ENCODE measurements at regions not wholly inside any gene's neighbourhood (a gene's known extent, or its start where the extent isn't known, plus 50 kb on each side); places are given as distances from the start of the nearest gene placed in this dataset.
"Not testable (repeated sequence)": the region's sequence is repeated elsewhere in the genome, so short reads cannot be mapped to it uniquely, and the experiment has no call there.

DNA sequence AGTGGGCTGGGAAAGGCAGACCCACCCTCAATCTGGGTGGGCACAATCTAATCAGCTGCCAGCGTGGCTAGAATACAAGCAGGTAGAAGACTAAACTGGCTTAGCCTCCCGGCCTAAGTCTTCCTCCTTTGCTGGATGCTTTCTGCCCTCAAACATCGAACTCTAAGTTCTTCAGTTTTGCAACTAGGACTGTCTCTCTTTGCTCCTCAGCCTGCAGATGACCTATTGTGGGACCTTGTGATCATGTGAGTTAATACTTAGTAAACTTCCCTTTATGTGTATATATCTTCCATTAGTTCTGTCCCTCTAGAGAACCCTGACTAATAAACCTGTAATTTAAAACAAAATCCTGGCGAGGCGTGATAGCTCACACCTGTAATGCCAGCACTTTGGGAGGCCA, 51.8 kb upstream of the SLC39A8 start:
- DNase-seq = not testable (repeated sequence)

DNA sequence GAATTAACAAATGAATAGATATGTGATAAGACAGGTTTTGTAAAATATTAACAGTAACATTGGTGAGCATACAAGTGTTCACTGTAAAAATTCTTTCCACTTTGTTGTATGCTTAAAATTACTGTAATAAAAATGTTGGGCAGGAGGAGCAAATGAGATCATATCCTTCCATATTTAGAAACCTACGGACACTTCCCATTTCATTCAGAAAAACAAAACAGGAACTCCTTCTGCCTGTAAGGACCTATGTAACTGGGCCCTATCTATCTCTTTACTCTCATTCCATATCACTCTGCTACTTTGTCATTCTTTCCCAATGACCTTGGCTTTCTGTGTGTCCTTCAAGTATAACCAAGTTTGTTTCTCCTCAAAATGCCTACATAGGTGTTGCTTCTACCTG, 53.7 kb upstream of the SLC39A8 start:
- no peak for DNase-seq

DNA sequence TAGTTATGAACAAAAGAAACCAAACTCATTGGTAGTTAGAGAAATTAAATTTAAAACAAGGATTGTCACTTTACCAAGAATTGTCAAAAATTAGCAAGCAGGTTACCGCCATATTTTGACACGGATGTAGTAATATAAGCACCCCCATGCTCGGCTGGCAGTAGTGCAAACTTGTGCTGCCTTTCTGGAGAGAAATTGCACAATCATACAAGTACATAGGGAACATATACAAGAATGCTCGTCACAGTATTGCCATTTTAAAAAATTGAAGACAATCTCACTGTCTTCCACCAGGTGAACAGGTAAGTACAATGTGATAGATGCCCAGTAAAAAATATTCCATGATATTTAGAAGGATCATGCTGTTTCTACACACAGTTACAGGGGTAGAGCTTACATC, 55.6 kb upstream of the SLC39A8 start:
- DNase-seq = no peak

DNA sequence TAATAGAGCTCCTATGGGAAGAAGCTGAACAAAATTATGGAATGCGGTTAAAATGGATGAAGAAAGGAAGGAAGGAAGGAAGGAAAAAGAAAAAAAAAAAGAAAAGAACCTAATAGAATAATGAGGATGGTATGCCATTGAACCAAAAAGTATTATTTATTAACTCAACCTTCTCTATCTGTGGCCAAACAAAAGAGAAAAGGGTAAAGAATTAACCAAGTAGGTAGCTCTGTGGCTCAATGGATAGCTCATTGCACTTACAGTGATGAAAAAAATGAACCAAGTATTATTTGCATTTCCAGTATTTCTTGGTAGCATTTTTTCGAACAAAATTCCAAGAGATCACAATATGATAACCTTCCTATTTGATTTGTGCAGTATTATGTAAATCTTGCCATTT, 56.9 kb upstream of the SLC39A8 start:
- DNase-seq = no peak

DNA sequence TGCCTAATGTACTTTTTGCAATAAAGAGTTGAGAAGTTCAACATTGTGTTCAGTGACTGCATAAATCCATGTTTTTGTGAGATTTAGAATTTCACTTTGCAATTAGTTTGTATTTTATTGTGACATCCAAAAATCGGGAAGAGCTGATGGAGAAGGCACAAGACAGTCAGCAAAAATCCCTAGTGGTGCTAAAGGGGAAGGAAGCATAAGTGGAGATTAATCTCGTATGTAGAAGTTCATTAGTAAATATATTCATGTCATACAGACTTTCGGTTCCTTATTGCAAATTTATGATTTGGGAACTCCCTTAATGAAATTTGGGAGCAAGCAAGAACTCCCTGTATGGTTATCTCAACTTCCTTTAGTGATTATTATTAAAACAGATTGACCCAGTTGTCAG, 57.8 kb upstream of the SLC39A8 start:
- DNase-seq = no peak

DNA sequence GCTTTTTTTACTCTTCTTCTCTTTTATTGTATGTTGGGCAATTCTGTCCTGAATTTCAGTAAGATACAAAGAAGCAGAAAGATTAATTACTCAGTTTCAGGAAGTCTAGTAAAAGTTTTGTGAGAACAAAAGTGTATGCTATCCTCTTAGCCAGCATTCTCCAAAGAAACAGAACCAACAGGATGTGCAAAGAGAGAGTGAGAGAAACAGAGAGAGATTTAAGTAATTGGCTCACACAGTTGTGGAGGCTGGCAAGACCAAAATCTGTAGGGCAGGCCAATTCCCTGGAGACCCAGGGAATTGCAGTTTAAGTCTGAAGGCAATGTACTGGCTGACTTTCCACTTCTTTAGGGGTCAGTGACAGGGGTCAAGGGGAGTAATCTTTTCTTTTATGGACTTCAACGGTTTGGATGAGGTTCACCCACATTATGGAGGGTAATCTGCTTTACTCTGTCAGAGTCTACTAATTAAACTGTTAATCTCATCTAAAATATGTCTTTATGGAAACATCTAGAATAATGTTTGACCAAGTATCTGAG, 59.2 kb upstream of the SLC39A8 start:
- DNase-seq = no peak

DNA sequence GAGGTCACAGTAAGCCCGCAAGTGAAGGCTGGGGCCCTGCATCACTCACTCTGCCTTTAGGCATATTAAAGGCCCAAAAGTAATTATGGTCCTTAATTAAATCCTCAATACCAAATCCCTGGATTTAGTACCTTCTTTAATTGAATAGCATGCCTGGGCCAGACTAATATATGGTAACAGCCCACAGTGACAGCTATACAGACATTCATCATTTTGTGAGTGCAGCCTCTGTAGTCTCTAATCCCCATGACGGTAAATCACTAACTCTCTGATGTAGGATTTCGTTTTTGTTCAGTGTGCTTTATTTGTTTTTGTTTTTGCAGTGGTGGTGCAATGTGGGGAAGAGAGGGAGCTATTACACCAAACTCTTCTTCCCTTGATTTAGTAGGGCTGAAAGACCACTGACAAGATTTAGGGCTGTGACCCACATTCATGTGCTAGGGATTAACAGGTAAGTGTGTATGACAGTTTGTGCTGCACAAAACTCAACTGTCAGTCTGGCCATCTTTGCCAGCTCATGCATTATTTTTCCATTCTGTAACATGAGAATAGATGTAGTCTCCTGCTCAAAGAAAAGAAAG, 60.6 kb upstream of the SLC39A8 start:
- DNase-seq = no peak

DNA sequence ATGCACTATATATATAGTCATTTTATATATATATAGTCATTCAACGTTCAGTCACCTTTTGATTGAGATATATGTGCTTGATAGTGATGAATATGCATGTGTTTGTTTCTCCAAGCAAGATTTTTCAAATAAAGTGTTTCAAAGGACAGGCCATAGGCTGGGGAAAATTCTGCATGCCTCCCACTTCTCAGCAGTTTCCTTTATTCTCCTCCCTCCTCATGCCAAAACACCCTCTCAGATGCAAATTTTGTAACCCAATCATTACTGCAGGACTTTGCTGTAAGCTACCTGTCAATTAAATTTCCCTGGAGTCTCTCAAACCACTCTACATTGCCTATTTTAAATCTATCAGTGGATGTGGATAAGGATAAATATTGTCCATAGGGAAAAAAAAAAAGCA, 65.6 kb upstream of the SLC39A8 start:
- not testable (repeated sequence) for DNase-seq

DNA sequence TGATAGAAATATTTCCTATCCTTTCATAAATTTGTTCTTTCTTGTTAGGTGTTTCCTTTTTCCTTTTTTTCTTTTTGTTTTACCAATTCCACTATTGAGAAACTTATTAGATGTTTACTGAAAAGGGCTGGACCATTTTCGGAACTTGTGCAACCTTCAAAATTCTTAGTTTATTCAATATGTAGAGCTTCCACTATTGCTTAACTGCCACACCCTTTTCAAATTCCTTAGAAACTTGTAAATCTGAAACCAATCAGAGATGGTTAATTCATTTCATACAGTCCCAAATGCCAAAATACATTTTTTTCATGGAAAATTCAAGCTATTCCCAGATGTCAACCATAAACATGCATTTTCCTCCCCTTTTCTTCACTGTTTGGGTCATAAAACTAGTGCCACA, 66.1 kb upstream of the SLC39A8 start:
- DNase-seq = no peak

DNA sequence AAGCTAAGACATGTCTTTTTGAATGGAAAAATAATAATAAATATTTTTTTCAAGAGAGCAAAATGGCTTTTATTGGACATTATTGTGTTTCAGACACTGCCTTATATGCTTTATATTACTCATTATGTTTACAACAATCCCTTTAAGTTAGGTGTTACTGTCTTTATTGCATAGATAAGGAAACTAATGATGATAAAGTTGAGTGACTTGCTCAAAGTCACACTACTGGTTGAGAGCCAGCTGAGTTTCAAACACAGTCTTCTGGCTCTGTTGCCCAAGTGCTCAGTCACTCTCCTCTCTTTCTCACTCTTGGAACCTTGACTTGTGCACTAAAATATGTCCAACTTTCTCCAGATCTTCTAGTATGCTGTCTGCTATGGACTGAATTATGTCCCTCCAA, 71.5 kb upstream of the SLC39A8 start:
- no peak for DNase-seq

DNA sequence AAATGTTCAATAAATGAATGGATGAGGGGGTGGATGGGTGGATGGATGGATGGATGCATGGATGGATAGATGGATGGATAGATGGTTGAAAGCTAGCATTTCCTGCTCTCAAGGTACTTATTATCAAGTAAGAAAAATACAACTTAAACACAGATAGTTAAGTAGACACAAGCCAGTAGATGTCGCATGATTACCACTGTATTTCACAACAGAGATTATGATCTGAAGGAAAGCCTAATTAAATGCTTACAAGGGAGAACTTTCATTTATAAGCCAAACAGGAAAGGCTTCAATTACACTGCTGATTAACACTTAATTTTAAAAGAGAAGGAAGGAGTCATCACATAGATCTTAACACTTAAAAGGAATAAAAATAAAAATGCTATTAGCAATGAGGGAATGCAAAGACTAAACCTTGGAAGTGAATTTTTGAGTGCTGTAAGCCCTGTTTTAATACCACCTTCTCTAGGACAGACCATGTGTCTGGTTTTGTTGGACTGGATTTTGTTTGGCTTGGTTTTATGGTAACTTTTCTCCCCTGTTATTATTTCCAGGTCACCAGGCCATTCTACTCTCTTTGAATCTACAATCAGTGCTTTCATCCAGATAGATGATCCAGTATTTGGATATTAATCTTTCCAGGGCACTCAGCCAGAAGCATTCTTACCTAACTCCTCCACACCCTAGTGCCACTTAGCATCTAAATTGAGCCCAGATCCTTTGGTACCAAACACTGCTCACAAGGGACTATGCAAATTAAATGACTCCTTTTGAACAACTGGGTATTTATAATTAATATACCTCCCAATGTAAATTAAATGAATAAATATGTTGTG, 75.5 kb upstream of the SLC39A8 start:
- DNase-seq = no peak

DNA sequence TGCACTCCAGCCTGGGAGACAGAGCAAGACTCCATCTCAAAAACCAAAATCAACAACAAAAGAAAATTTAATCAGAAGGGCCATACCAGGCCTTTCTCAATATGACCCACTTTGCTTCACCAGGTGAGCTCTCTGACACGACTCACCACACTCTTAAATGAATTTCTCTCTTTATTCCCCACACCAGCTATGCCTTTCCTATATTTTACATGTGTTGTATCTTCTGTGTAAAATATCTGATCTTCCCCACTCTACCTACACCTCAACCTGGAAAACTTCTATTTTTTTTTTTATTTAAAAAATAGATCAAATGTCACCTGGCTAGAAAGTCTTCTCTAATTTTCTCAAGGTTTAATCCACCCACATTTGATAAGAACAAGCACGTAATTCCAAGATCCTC, 77.6 kb upstream of the SLC39A8 start:
- no peak for DNase-seq

DNA sequence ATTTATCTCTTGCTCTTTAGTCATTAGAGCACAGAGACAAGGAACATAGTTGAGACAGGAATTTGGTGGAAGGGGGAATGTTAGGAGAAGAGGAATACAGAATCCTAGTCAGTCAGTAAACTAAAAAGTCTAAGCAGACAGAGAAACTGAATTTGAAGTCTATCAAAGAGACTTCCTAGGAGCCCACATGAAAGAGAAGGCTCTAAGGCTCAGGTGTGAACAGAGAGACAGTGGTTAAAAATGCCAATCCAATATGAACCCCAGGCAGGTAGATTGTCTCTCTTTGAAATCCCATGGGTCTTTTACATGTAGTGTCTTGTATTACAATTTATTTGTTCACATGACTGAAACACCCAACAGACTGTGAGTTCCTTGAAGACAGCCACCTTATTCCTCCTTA, 77.8 kb upstream of the NFKB1 start:
- DNase-seq = no peak

DNA sequence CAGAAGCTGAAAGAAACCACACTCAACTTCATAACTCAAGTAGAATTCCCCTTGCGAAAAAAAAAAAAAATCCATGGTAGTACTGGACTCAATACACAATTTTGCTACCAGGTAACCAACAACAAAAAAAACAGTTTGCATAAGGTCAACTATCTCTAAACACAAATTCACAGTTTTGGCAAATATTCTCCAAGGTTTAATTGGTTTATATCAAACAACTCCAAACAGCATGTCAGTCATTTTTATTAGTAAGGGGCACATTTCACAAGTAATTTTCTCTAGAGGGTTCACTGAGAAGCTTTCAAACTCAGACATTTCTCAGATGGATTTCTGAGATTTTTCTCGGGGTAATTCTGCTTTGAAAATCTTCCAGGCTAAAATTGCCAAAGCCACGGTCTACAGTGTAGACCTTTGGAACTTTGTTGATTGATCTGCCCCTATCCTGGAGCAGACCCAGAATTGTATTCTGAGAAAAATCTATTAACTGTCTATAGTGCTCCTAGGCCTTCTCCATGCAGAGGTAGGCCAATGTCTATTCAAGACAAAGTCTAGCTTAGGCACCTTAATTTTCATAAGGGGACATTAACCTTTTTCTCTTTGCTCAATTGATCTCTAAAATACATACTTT, 73.7 kb upstream of the NFKB1 start:
- DNase-seq = no peak

DNA sequence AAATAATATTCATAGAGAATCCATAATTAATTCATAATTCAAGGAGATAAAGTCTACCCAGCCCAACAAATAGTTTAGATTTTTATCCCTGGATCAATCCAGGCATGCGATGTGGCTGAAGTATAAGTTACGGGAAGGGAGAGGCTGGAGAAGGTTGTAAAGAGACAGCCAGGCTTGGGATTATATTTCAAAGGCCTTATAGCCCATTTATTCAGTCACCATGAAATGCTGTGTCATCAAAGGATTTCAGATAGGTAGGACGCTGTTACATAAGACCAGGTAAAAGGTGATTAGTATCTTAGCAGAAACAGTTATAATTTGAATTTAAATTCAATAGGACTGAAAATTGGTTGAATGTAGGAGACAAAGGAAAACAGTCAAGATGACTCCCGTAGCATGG, 73.0 kb upstream of the NFKB1 start:
- DNase-seq = no peak

DNA sequence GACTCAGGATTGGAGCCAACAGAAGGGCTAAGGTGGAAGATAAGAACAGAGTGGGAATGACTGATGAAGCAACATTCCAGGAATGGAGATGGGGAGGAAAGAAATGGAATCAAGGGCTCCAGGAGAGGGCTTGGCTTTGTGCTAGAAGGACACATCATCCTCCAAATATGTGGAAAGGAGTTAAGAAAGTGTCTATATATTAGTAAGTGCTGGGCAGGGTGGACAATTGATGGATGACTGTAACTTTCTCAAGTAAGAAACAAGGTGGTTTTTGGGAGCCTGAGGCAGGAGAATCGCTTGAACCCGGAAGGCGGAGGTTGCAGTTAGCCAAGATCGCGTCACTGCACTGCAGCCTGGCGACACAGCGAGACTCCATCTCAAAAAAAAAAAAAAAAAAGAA, 71.6 kb upstream of the NFKB1 start:
- DNase-seq = no peak

DNA sequence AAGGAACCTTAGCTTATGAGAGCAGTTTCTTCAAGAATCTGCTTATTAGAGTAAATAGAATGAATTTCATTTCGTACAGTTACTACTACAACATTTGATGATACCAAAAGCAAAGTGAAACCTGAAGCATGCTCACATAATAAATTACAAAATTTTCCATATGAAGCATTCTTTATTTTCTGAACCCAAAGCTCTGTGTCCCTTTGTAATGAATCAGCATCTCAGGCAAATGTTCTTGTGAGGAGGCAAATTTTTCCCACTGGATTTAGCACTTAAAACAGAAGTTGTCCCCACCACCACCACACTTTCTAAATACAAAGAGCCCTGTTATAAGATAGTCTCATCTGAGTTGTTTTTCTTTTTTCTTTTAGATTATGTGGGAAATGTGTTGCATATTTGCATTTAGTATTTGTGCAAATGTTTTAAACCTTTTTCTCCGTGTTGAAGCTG, 70.7 kb upstream of the NFKB1 start:
- peak; percentile 17 for DNase-seq

DNA sequence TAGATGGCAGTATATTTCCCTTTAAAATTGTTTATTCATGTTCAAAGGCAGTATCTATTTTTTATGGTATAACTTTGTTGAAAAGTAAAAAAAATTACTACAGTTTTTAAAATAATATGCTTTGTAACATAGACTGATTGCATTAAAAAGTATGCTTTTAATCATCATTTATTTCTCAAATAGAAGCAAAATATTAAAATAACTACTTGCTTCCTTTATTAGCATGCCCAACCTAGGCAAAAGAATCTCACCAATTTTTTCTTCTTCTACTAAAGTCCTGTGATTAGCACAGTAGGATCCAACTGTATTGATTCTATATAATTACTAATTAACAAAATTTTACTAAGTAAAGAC, 69.6 kb upstream of the NFKB1 start:
- no peak for DNase-seq

DNA sequence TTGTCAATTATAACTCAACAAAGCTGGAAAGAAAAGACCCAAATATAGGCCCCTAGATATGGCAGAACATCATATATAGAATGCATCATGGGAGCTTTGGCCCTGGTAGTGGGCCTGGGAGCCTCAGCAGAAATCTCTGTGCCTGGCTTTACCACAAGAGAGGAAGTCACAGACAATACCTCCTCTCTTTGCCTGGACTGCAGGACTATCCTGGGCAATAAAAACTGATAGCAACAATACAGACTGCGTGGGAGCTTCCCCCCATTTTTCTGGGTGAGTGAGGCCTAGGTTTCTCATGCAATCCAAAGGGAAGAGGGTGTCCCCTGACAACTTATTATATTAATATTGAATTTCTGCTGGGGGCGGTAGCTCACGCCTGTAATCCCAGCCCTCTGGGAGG, 64.0 kb upstream of the NFKB1 start:
- no peak for DNase-seq

DNA sequence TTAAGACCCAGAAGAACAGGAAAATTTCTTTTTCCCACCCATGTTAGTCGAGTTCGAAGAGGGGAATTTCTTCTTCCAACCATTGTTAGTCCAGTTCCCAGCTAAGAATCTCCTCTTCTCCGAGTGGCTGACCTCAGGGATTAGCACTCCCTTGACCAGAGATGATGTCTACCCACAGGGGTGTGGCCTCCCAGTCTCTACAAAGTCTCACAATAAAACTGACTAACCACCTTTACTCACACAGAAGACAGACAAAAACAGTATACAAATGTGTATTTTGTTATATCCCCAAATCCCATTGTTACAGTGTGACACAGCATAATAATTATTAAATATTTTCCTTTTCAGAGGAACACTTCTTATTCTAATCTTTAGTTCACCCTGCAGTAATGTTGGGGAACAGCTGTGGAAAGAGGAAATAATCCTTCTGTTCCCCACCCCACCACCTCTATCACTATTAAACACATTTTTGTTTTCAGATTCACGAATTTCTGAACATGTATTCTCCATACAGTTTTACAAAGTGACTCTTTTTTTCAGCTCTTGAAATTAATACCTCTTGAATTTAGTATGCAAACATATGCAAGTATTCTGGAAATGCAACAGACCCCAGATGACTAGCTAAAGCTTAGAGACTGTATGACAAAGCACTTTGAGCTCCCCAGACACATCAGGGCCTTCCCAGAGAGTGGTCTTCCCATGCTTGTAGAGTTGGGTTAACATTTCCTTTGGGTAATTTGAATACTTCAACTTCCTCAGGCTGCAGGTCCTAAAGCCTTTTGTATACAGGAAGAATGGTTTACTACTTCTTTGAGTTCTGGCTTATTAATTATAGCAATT, 62.5 kb upstream of the NFKB1 start:
- no peak for DNase-seq

DNA sequence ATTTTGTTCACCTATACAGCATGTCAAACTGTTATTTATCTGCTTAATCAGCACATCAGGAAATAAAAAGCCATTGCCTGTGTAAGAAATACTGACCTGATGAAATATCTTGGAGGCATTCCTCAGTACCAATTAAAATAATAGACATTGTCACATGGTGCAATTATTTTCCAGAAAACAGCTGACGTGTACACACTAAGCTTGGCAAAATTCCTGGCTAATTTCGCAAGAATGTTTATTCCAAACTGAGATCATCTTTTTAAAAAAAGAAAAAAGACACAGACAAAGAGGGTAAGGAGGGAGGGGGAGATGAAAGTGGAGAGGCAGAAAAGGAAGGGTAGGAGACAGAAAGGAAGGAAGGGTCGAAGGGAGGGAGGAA, 61.9 kb upstream of the NFKB1 start:
- peak; percentile 42 for DNase-seq

DNA sequence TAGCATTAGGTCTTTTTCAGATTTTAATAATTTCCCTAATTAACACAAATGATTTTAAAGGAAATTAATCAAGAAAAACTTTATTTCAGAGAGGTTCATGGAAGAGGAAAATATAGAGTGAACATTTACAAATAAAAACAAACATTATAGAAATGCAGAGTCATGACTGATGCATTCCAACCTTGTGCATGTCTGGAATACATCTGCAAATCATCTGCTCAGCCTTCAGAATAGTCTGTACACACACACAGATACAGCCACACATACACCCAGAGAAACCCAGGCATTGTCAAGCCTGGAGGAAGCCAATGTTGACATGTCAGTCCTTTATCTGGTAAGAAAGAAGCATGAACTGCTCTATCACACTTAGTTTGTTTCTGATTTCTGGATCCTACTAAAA, 61.3 kb upstream of the NFKB1 start:
- DNase-seq = no peak

DNA sequence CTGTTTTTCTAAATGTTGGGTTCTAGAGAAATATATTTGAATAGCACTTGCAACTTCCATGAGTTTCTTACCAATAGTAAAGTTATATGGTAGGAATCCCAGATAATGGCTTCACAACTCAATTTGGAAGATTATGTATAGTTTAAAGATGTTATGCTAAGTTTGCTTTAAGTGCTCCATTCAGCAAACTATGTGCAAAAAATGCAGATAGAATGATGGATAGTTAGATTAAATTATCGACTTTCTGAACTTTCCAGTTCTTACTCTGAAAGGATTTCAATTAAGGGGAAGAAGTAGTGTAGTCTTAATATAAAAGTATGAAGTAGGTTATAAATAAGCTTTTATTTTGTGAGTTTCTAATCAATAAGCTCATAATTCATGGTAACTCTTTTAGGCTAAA, 60.7 kb upstream of the NFKB1 start:
- DNase-seq = no peak

Data from left kidney (tissue), 1 donor.